ENCODE measurements at regions not wholly inside any gene's neighbourhood (a gene's known extent, or its start where the extent isn't known, plus 50 kb on each side); places are given as distances from the start of the nearest gene placed in this dataset.

DNA sequence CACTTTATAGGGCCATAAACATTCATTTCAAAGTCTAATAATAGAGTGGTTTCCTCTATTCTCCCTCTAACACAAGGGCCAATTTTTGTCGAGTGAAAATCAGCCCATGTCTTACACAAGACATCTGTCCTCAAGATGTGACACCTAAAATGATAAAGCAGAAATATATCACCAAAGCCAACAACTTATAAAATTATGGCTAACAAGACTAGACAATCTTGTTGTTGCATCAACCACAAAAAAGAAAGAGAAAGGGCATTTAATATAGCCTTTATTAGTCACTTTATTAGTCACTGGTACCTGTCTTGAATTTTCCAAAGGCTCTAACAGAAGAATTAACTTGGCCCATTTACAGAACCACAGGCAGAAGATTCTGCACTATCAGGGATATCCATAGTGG lies 161.6 kb downstream of the SMIM20 start:
- DNase-seq: no peak

DNA sequence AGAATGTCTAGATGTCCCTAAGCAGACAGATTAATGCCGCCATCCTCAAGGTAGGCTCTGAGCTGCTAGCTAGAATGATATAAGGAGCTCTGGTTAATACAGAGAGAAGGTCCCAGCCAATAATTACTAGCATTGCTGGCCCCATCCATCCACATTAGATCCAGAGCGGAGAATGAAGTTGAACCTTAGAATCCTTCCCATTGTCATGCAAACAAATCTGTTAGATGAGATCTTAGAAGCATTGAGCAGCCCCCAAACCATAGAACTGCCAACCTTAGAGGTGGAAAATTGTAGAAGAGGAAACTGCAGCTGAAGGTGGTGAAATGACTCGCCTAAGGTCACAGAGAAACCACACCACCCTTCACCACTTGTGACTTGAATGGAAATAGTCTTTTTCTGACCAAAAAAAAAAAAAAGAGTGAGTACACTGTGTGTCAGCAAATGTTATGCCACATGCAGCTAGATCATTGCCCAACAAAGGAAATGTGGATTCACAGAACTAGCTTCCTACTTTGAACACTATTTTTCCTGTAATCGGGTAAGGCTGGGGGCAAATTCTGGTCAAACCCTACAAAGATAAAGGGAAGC lies 162.1 kb downstream of the SMIM20 start:
- no peak for DNase-seq

GRCh38 chr4:26076896-26077295 lies 162.9 kb downstream of the SMIM20 start:
- DNase-seq: no peak

- DNase-seq: no peak
Measured at GRCh38 chr4:26077756-26078155, 163.7 kb downstream of the SMIM20 start.

- DNase-seq: no peak
Measured at GRCh38 chr4:26080870-26081628, 167.0 kb downstream of the SMIM20 start.

GRCh38 chr4:26081795-26082498 lies 167.9 kb downstream of the SMIM20 start:
- peak in 1 of 2 experiments; percentile 70 for DNase-seq

- DNase-seq: no peak
Measured at GRCh38 chr4:26082565-26082964, 168.5 kb downstream of the SMIM20 start.

- no peak for DNase-seq
Measured at GRCh38 chr4:26083987-26084386, 170.0 kb downstream of the SMIM20 start.

GRCh38 chr4:26084414-26084813 lies 170.4 kb downstream of the SMIM20 start:
- DNase-seq: no peak

GRCh38 chr4:26085551-26085950 lies 171.5 kb downstream of the SMIM20 start:
- no peak for DNase-seq

- no peak for DNase-seq
Measured at GRCh38 chr4:26086621-26087441, 172.8 kb downstream of the SMIM20 start.

GRCh38 chr4:26088433-26088928 lies 174.5 kb downstream of the SMIM20 start:
- no peak for DNase-seq

- no peak for DNase-seq
Measured at GRCh38 chr4:26093551-26093950, 179.5 kb downstream of the SMIM20 start.

DNA sequence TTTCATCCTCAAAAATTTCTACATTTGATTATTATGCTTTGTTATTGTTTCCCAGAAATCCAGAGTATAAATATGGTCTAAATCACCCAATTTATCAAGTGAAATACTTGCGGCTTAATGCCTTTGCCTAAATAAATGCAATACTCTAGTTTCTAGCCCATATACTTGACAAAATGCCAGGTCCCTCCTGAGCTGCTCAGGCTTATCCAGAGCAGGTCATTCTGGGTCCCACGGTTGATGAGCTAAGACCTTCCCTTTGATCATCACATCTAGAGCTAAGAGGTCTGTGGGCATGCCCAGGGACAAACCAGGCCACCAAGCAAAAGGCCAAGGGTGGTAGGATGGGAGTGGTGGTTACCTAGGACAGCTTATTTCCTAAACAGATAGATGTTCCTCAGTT lies 180.1 kb downstream of the SMIM20 start:
- DNase-seq: no peak

DNA sequence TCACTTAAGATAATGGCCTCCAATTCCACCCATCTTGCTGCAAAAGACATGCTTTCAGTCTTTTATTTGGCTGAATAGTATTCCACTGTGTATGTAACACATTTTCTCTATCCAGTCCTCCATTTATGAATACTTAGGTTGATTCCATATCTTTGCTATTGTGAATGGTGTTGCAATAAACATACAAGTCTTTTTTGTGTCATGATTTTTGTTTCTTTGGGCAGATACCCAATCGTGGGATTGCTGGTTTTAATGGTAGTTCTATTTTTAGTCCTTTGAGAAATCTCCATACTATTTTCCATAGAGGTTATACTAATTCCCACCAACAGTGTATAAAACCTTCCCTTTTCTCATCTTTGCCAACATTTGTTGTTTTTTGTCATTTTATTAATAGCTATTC lies 180.9 kb downstream of the SMIM20 start:
- no peak for DNase-seq

GRCh38 chr4:26099967-26100366 lies 185.9 kb downstream of the SMIM20 start:
- no peak for DNase-seq

- no peak for DNase-seq
Measured at GRCh38 chr4:26101011-26101410, 187.0 kb downstream of the SMIM20 start.

DNA sequence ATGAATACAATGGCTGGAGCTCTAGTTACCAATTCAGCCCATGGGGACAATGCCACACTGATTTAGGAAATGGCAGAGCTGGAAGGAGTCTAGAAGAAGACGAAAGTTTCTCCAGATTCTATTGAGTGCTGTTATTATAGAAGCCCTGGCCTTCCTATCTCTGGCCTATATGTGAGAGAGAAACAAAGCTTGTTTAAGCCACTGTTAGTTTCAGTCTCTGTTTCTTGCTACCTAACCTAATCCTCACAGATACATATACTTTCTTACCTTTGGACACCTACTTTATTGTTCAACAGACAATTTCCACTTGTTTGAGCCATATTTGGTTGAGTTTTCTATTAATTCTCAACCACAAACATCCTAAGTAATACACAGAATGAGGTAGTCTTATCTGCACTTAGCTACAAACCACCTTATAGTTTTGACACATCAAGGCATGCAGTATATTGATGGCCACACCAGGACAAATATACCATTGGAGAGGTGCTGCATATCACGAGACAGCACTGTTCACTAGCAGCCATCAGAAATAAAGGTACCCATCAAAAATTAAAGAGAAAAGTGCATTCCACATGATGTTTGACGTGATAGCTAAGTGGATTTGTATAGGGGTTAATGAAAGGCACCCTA lies 190.2 kb downstream of the SMIM20 start:
- DNase-seq: no peak

DNA sequence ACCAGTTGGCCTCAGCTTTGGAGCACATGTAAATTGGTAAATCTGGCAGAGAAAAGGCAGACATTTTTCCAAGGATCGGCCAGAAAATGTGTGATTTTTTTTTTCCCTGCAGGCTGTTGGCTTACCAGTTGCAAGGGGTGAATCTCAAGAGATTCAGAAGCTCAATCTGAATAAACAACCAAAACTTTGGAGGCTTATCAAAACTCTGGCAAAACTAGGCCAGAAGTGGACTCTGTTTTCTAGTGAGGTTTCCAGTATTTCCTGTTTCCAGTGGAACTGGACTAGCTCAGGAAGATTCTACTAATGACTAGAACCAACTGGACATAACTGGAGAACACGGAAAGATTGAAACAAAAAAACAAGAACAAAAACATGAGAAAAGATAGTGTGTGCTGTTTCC lies 191.3 kb downstream of the SMIM20 start:
- no peak for DNase-seq

DNA sequence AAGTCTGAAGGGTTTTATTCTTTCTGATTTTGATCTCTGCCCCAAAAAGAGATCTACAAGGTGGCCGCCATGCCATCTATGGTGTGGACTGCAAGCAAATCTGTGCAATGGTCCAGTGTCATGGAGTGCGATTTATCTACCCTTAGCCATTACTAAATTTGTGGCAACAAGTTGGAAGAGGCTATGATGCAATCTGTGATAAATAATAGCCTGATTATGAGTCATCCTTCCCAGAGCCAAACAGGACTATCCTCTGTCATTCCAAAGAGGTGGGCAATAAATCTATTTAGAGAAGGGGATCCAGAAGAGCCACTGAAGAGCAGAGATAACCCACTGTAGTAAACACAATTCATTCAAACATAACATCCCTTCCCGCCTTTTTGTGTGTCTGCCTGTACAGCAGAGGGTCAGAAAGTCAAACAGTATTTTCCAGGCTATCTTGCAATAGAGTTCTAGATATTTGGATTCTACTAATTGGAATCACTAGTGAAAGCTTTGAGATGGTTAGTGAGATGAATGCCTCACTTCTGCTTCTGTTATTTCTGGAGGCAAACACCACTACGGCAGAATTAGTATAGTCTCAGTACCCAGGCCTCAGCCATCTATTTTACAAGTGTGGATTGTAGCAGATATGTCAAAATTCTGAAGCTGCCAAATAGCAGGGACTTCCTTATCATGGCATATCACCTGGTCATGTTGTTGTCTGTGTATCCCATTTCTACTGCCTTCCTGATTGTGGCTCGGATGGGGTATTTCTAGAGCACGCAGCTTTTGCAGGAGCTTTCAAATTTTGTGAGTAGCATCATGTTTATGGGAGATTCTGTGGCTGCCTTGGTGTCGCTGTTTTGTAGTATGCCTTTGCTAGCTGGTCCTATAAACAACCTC lies 192.0 kb downstream of the SMIM20 start:
- DNase-seq: no peak

GRCh38 chr4:26106776-26107175 lies 192.8 kb downstream of the SMIM20 start:
- DNase-seq: no peak

GRCh38 chr4:26108054-26108453 lies 194.0 kb downstream of the SMIM20 start:
- DNase-seq: no peak
